Brain microvascular endothelial cell (primary cell): ENCODE measurements at regions not wholly inside any gene's neighbourhood (a gene's known extent, or its start where the extent isn't known, plus 50 kb on each side); places are given as distances from the start of the nearest gene placed in this dataset.
A peak's percentile ranks its signal among the peaks of the same experiment; 100 is the strongest.

Experiments
- DNase-seq: peaks from one replicate; pipeline ENCODE4 v3.0.0-alpha.2; 2020
- H3K27ac ChIP-seq: fragments of 250-450 bp; sonication (Bioruptor Pico); 2 replicates; pipeline ENCODE4 v1.5.1; 2020; ENCODE audit warnings: mild to moderate bottlenecking, moderate library complexity
- H3K27me3 ChIP-seq: fragments of 250-450 bp; sonication (Bioruptor Pico); replicated peaks from 2 replicates; pipeline ENCODE4 v1.5.1; 2020; ENCODE audit warnings: mild to moderate bottlenecking
- H3K36me3 ChIP-seq: fragments of 250-450 bp; sonication (Bioruptor Pico); replicated peaks from 2 replicates; pipeline ENCODE4 v1.5.1; 2020; ENCODE audit warnings: mild to moderate bottlenecking
- H3K4me3 ChIP-seq: 2 replicates; pipeline ENCODE4 v1.5.1; 2011; ENCODE audit warnings: low read depth, mild to moderate bottlenecking, control low read depth, low read length, moderate library complexity
- CTCF ChIP-seq: IDR thresholded peaks from 2 replicates; pipeline ENCODE4 v1.5.1; 2011; ENCODE audit warnings: low read depth, mild to moderate bottlenecking, moderate library complexity, low read length, control low read depth, inconsistent platforms; ENCODE audit errors: missing control alignments
- in situ Hi-C: cut with HindIII; loops from 2 replicates; pipeline ENCODE4 v1.10.0; 2017; ENCODE audit warnings: low sequenced_read_pairs, low pct_ligation_motif_present

GRCh38 chr7:47653550-47654411 lies 71.9 kb upstream of the TNS3 start:
- no peaks in the 10 kb centered on the region for H3K36me3 ChIP-seq
- no peak overlapping the region for H3K4me3 ChIP-seq
- peak; percentile 22 for TF ChIP-seq CTCF
- peak; percentile 66 for DNase-seq
- H3K27ac ChIP-seq, result peak overlapping the region; percentile 100
- in situ Hi-C loops, result no loop called here
- H3K27me3 ChIP-seq, result no peaks in the 10 kb centered on the region

GRCh38 chr7:47652591-47652990 lies 70.7 kb upstream of the TNS3 start:
- Histone ChIP-seq H3K36me3 (no peaks in the 10 kb centered on the region), H3K4me3 (no peak overlapping the region), H3K27ac (peak overlapping the region; percentile 100), H3K27me3 (no peaks in the 10 kb centered on the region)
- in situ Hi-C loops, result no loop called here
- DNase-seq, result no peak
- TF ChIP-seq CTCF, result no peak

GRCh38 chr7:47651355-47652317 lies 69.7 kb upstream of the TNS3 start:
- DNase-seq, result peak; percentile 98
- no peak for TF ChIP-seq CTCF
- H3K36me3 ChIP-seq, result no peaks in the 10 kb centered on the region
- no peaks in the 10 kb centered on the region for H3K27me3 ChIP-seq
- in situ Hi-C loops, result no loop called here
- peak overlapping the region; percentile 100 for H3K27ac ChIP-seq
- H3K4me3 ChIP-seq, result no peak overlapping the region

GRCh38 chr7:47649919-47650318 lies 68.0 kb upstream of the TNS3 start:
- Histone ChIP-seq H3K27ac (no peak overlapping the region), H3K27me3 (no peaks in the 10 kb centered on the region), H3K36me3 (no peaks in the 10 kb centered on the region), H3K4me3 (no peak overlapping the region)
- in situ Hi-C loops, result no loop called here
- TF ChIP-seq CTCF, result no peak
- no peak for DNase-seq

DNA sequence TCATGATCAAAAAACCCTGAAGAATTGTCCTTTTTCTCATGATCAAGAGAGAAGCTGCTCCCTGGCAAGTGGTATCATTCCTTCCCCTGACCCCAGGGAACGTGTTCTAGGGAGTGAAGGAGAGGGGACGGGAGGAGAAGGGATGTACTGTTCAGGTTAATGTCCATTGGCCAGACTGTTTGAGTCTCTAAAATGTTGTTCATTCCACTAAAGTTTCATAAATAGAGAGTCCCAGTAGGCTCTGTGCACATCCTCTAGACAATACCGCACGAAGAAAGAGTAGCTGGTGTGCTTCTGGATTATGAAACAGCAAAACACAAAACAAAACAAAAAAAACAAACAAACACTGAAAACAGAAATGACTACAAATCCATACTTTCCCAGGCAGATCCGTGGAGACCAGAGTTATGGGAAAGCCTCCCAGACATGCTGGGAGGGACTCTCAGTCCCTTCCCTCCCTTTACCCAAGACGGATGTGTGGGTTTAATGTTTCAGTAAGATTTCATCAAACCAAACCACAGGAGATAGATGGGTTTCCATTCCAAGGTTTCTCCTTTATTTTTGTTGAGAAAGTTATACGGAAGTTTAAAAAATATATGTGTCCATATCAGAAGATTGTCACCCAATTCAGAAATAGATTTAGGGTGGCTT lies 66.5 kb upstream of the TNS3 start:
- DNase-seq, result peak; percentile 77
- no peak overlapping the region for H3K4me3 ChIP-seq
- peak overlapping the region; percentile 75 for H3K27ac ChIP-seq
- in situ Hi-C loops, result no loop called here
- no peak for TF ChIP-seq CTCF
- no peaks in the 10 kb centered on the region for H3K36me3 ChIP-seq
- H3K27me3 ChIP-seq, result no peaks in the 10 kb centered on the region
